GM12878 (cell line): ENCODE measurements at regions not wholly inside any gene's neighbourhood (a gene's known extent, or its start where the extent isn't known, plus 50 kb on each side); places are given as distances from the start of the nearest gene placed in this dataset.

Experiments used
- CEBPB ChIP-seq, 2 experiments: fragments of 150-350 bp in 1 of 2; IDR thresholded peaks; 2 replicates each; pipeline ENCODE4 v1.6.1; 2012 to 2014; ENCODE audit warnings: low read depth in 2 of 2, low read length in 2 of 2, borderline replicate concordance in 1 of 2, inconsistent platforms in 1 of 2
- CTCF ChIP-seq, 3 experiments: IDR thresholded peaks in 2 of 3; conservative IDR thresholded peaks in 1 of 3; 2 replicates each; pipeline ENCODE4 v1.5.1; 2011; ENCODE audit warnings: low read depth in 3 of 3, low read length in 3 of 3, mild to moderate bottlenecking in 3 of 3, control low read depth in 2 of 3, moderate library complexity in 2 of 3, inconsistent platforms in 1 of 3, mixed read lengths in 1 of 3; ENCODE audit not compliant: control insufficient read depth in 2 of 3, insufficient read depth in 1 of 3; ENCODE audit errors: extremely low read depth in 1 of 3
- PRDM15 ChIP-seq: fragments of 450-650 bp; formaldehyde crosslinking; IDR thresholded peaks from 2 replicates; pipeline ENCODE4 v1.4.0; 2020; ENCODE audit warnings: mild to moderate bottlenecking, moderate library complexity

DNA sequence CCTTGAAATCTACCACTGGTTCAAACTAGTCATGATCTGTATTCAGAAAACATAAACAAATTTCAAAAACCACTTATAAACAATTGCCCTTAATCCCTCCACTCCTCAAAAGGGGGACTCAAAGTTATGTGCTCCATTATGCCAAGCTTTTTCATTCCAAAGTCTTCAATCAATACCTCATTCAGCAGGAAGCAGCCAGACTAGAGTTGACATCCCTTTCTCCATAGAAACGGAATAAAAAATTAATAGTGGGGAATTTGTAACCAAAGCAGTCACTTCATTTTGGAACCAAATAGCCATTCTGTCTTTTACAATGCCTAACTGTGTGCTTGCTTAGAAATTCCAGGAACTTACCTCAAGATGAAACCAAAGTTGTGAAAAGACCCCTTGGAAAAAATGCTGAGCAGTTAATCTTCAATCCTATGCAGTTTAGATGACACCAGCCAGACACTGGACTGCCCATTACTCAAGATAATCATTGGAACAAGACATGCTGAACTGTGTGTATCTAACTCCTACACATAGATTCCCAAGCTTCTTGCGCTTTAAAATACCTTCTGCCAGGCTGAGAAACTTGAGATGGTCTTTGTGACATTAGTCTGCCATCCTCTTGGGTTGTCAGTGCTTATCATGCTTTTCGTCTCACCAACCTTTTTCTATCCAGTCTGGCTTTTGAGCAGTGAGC, 406.2 kb downstream of the PLOD2 start:
- TF ChIP-seq PRDM15 (CRISPR knock-in tag) (no peak), CEBPB (IDR thresholded peaks at IDR 0.05; ENCODE audit: borderline replicate concordance in 1 of 2, low read depth in 2 of 2, low read length in 2 of 2) (no peak), CTCF (IDR thresholded peaks at IDR 0.05 in 2 of 3, conservative IDR thresholded peaks at IDR 0.05 in 1 of 3; ENCODE audit: control insufficient read depth in 2 of 3, extremely low read depth in 1 of 3, insufficient read depth in 1 of 3, low read depth in 3 of 3, low read length in 3 of 3) (no peak)
